Upper lobe of right lung (tissue), 1 donor: ENCODE measurements at regions not wholly inside any gene's neighbourhood (a gene's known extent, or its start where the extent isn't known, plus 50 kb on each side); places are given as distances from the start of the nearest gene placed in this dataset.
"Not testable (repeated sequence)": the region's sequence is repeated elsewhere in the genome, so short reads cannot be mapped to it uniquely, and the experiment has no call there.

Experiments used
- ATAC-seq: fragments of 200-7000 bp; cut with Tn5 transposase; one replicate; pipeline ENCODE4 v1.9.1; 2020; ENCODE audit warnings: mild to moderate bottlenecking, moderate library complexity
- DNase-seq: peaks from one replicate; pipeline ENCODE4 v3.0.0-alpha.2; 2020
- H3K27ac ChIP-seq: fragments of 200-600 bp; one replicate; pipeline ENCODE4 v1.8.0; 2022
- H3K27me3 ChIP-seq: fragments of 200-600 bp; one replicate; pipeline ENCODE4 v1.8.0; 2022; ENCODE audit warnings: mild to moderate bottlenecking
- H3K36me3 ChIP-seq: fragments of 200-600 bp; one replicate; pipeline ENCODE4 v1.8.0; 2022
- H3K4me1 ChIP-seq: fragments of 200-600 bp; one replicate; pipeline ENCODE4 v1.8.0; 2022
- H3K4me3 ChIP-seq: fragments of 200-600 bp; one replicate; pipeline ENCODE4 v1.8.0; 2022; ENCODE audit warnings: mild to moderate bottlenecking
- H3K9me3 ChIP-seq: fragments of 200-600 bp; one replicate; pipeline ENCODE4 v1.8.0; 2022
- intact Hi-C: fragments of 100-400 bp; cut with DNase I; formaldehyde crosslinking; loops from one replicate; pipeline ENCODE4 v1.11.0; 2022
- TF ChIP-seq, protein P1 (sequence below): fragments of 200-600 bp; IDR thresholded peaks from one replicate; pipeline ENCODE4 v1.8.0; 2022; ENCODE audit warnings: antibody characterized with exemption
- donor health status: DM: no; HTN: yes; CAD: no; lungs with severe emphysema.

DNA sequence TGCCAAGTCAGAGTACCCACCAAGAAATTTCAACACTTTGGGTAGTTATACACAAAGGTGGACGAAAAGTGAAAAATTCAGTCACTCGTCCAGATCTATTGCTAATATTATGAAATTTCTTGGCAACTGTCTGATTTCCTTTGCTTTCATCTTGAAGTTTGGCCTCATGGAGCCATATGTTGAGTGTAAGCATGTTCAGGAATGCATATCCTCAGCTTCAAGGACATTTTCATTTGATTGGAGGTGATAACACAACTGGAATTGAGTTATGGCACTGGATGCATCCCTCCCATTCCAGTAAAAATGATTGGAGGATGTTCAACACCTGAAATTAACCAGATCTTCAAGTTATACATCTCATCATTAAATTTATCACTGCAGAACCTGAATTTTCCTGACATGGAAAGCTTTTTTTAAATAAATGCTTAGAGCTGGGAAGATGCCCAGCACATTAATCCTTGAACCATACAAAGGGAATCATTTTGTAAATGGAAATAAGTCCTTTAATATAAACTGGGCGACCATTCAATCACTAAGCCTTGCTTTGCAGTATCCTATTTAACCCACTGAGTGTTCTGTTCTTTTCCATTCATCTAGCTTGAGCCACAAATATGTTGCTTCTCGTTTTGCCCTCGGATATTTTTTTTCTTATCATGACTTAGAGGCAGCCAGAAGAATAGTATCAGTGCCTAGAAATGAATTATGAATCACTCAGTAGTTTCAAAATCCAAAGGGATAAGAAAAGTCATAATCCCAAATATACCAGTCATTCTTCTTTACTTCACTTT lies 273.7 kb upstream of the PIK3R1 start:
- ATAC-seq, result no peak
- intact Hi-C loops, result no loop called here

DNA sequence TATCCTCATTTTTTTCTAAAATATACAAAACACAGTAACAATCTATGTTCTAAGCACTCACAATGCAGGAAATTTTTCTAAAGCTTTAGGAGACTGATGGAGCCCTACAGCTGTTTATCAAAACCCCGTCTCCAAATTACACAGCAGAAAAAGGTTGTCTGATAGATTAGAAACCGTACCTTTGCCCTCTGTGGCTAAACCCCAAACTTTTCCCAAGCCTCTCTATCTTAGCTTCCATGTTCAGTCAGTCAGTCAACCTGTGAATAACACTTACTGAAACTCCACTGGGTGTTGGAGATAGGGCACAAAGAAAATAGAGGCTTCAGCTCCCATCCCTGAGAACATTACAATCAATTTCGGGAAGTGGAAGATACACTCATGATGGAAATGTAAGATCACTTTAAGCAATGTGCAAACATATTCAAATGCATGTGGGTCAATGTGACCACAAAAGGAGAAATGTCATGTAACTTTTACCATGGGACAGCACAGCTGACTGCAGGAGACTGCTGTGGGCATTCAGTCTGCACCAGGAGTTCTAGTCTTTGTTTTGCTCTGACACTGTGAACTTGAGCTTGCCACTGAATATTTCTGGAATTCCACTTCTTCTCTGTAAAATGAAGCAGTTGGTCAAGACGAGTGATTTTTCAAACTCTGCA lies 279.5 kb upstream of the PIK3R1 start:
- Histone ChIP-seq H3K27ac (no peak overlapping the region), H3K36me3 (no peaks in the 10 kb centered on the region), H3K4me3 (no peak overlapping the region), H3K9me3 (no peaks in the 10 kb centered on the region), H3K27me3 (no peaks in the 10 kb centered on the region), H3K4me1 (no peaks in the 10 kb centered on the region)
- TF ChIP-seq, protein P1, sequence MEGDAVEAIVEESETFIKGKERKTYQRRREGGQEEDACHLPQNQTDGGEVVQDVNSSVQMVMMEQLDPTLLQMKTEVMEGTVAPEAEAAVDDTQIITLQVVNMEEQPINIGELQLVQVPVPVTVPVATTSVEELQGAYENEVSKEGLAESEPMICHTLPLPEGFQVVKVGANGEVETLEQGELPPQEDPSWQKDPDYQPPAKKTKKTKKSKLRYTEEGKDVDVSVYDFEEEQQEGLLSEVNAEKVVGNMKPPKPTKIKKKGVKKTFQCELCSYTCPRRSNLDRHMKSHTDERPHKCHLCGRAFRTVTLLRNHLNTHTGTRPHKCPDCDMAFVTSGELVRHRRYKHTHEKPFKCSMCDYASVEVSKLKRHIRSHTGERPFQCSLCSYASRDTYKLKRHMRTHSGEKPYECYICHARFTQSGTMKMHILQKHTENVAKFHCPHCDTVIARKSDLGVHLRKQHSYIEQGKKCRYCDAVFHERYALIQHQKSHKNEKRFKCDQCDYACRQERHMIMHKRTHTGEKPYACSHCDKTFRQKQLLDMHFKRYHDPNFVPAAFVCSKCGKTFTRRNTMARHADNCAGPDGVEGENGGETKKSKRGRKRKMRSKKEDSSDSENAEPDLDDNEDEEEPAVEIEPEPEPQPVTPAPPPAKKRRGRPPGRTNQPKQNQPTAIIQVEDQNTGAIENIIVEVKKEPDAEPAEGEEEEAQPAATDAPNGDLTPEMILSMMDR, result no peak
- intact Hi-C loops, result no loop called here
- DNase-seq (no peak), ATAC-seq (peak; percentile 87)

More for the DNA sequence above, 273.7 kb upstream of the PIK3R1 start:
- no peak for DNase-seq
- no peaks in the 10 kb centered on the region for H3K4me1 ChIP-seq
- no peaks in the 10 kb centered on the region for H3K9me3 ChIP-seq
- no peaks in the 10 kb centered on the region for H3K36me3 ChIP-seq
- TF ChIP-seq, protein P1, result no peak
- no peaks in the 10 kb centered on the region for H3K27me3 ChIP-seq
- H3K27ac ChIP-seq, result no peak overlapping the region
- no peak overlapping the region for H3K4me3 ChIP-seq

DNA sequence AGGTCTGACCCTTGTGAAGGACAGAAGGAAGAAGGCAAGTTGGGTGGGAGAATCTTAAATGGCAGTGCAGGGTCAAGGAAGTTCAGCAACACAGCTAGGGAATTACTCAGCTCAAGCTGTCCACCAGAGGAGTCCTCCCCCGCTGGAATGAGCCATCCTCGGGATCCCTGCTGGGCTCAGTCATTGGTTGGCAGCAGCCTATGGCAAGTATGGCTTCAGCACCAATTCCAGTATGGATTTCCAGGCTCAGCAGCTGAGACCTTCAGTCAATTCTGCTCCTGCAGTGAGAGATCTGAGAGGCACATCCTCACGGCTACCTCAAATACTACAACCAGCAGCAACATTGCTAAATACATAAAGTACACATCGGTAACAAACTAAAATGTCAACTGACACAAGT lies 280.6 kb upstream of the PIK3R1 start:
- no peak overlapping the region for H3K4me3 ChIP-seq
- DNase-seq, result no peak
- intact Hi-C loops, result no loop called here
- H3K27ac ChIP-seq, result no peak overlapping the region
- H3K36me3 ChIP-seq, result no peaks in the 10 kb centered on the region
- TF ChIP-seq, protein P1, result no peak
- no peak for ATAC-seq
- no peaks in the 10 kb centered on the region for H3K9me3 ChIP-seq
- H3K27me3 ChIP-seq, result no peaks in the 10 kb centered on the region
- H3K4me1 ChIP-seq, result no peaks in the 10 kb centered on the region

DNA sequence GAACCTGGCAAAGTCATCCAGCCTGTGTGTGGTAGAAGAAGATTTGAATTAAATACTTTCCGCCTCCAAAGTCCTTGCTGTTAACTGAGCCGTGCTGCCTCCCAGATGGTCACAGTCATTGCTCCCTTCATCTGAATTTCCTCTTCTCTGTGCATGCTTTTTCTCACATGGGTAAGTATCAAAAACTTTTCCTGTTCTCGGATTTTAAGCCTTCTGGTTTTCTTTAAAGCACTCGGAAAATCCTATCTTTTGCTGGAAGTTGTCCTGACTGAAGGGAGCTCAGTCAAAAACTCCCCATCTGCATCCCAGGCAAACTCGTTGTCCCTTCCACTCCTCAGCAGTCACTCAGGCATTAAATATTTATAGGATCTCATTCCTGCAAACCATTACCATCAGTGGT lies 290.0 kb upstream of the PIK3R1 start:
- ATAC-seq (no peak), DNase-seq (no peak)
- Histone ChIP-seq H3K4me1 (no peaks in the 10 kb centered on the region), H3K9me3 (no peaks in the 10 kb centered on the region), H3K27me3 (no peaks in the 10 kb centered on the region), H3K27ac (no peak overlapping the region), H3K4me3 (no peak overlapping the region), H3K36me3 (no peaks in the 10 kb centered on the region)
- intact Hi-C loops, result no loop called here
- TF ChIP-seq, protein P1, result no peak

DNA sequence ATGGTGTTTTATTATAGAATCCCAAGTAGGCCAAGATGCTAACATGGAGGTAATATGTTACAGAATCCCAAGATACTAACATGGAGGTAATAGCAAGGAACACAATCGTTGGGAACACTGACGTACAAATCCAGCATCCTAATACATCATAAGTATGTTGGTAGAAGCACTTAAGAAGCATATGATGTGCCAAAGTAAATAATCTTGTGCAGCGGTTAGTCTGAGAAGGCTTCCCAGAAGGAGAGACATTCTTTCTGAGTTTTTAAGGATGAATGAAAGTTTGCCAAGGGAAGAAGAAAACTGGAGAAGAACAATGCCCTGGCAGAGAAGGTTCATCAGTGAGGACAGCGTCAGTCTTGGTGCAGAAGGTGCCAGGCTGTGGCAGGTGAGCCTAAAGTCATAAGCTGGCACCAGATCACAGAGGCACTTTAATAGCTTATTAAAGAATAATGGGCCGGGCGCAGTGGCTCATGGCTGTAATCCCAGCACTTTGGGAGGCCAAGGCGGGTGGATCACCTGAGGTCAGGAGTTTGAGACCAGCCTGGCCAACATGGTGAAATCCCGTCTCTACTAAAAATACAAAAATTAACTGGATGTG lies 294.5 kb upstream of the PIK3R1 start:
- H3K4me3 ChIP-seq, result no peak overlapping the region
- no peaks in the 10 kb centered on the region for H3K4me1 ChIP-seq
- intact Hi-C loops, result no loop called here
- no peaks in the 10 kb centered on the region for H3K27me3 ChIP-seq
- H3K9me3 ChIP-seq, result no peaks in the 10 kb centered on the region
- TF ChIP-seq, protein P1, result no peak
- peak; percentile 86 for ATAC-seq
- H3K27ac ChIP-seq, result no peak overlapping the region
- H3K36me3 ChIP-seq, result no peaks in the 10 kb centered on the region
- DNase-seq, result no peak

DNA sequence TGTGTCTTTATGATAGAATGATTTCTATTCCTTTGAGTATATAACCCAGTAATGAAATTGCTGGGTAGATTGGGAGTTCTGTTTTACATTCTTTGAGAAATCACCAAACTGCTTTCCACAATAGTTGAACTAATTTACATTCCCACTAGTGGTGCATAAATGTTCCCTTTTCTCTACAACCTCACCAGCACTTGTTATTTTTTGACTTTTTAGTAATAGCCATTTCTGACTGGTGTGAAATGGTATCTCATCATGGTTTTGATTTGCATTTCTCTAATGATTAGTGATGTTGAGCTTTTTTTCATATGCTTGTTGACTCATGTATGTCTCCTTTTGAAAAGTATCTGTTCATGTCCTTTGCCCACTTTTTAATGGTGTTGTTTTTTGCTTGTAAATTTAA lies 296.0 kb upstream of the PIK3R1 start:
- intact Hi-C loops, H3K27ac ChIP-seq, ATAC-seq: not testable (repeated sequence)

More for the DNA sequence above, 296.0 kb upstream of the PIK3R1 start:
- DNase-seq, H3K4me1 ChIP-seq, H3K36me3 ChIP-seq, H3K9me3 ChIP-seq, H3K27me3 ChIP-seq, H3K4me3 ChIP-seq: not testable (repeated sequence)
